ENCODE measurements at regions not wholly inside any gene's neighbourhood (a gene's known extent, or its start where the extent isn't known, plus 50 kb on each side); places are given as distances from the start of the nearest gene placed in this dataset.

GRCh38 chr13:34312578-34312977 lies 494.6 kb downstream of the RFC3 start:
- TF ChIP-seq, protein P1, sequence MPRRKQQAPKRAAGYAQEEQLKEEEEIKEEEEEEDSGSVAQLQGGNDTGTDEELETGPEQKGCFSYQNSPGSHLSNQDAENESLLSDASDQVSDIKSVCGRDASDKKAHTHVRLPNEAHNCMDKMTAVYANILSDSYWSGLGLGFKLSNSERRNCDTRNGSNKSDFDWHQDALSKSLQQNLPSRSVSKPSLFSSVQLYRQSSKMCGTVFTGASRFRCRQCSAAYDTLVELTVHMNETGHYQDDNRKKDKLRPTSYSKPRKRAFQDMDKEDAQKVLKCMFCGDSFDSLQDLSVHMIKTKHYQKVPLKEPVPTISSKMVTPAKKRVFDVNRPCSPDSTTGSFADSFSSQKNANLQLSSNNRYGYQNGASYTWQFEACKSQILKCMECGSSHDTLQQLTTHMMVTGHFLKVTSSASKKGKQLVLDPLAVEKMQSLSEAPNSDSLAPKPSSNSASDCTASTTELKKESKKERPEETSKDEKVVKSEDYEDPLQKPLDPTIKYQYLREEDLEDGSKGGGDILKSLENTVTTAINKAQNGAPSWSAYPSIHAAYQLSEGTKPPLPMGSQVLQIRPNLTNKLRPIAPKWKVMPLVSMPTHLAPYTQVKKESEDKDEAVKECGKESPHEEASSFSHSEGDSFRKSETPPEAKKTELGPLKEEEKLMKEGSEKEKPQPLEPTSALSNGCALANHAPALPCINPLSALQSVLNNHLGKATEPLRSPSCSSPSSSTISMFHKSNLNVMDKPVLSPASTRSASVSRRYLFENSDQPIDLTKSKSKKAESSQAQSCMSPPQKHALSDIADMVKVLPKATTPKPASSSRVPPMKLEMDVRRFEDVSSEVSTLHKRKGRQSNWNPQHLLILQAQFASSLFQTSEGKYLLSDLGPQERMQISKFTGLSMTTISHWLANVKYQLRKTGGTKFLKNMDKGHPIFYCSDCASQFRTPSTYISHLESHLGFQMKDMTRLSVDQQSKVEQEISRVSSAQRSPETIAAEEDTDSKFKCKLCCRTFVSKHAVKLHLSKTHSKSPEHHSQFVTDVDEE (CRISPR knock-in tag; IDR thresholded peaks at IDR 0.05): no peak
- no peak for TF ChIP-seq ZFP3 (CRISPR knock-in tag; IDR thresholded peaks at IDR 0.05)
- TF ChIP-seq, protein P2, sequence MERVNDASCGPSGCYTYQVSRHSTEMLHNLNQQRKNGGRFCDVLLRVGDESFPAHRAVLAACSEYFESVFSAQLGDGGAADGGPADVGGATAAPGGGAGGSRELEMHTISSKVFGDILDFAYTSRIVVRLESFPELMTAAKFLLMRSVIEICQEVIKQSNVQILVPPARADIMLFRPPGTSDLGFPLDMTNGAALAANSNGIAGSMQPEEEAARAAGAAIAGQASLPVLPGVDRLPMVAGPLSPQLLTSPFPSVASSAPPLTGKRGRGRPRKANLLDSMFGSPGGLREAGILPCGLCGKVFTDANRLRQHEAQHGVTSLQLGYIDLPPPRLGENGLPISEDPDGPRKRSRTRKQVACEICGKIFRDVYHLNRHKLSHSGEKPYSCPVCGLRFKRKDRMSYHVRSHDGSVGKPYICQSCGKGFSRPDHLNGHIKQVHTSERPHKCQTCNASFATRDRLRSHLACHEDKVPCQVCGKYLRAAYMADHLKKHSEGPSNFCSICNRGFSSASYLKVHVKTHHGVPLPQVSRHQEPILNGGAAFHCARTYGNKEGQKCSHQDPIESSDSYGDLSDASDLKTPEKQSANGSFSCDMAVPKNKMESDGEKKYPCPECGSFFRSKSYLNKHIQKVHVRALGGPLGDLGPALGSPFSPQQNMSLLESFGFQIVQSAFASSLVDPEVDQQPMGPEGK (CRISPR knock-in tag; IDR thresholded peaks at IDR 0.05; ENCODE audit: borderline replicate concordance): no peak
- TF ChIP-seq ARNTL (CRISPR knock-in tag; IDR thresholded peaks at IDR 0.05; ENCODE audit: borderline replicate concordance, low read depth): no peak
- no peak for TF ChIP-seq ZNF565 (CRISPR knock-in tag; conservative IDR thresholded peaks at IDR 0.05; ENCODE audit: low read depth)
- no peak for TF ChIP-seq ZC3H10 (CRISPR knock-in tag; IDR thresholded peaks at IDR 0.05)
- no peak for TF ChIP-seq TOX (CRISPR knock-in tag; IDR thresholded peaks at IDR 0.05; ENCODE audit: borderline replicate concordance)
- TF ChIP-seq GLIS3 (CRISPR knock-in tag; IDR thresholded peaks at IDR 0.05): no peak
- no peak for TF ChIP-seq ZNF8 (CRISPR knock-in tag; IDR thresholded peaks at IDR 0.05)
- TF ChIP-seq PPARA (CRISPR knock-in tag; IDR thresholded peaks at IDR 0.05; ENCODE audit: borderline replicate concordance): no peak
- no peak for TF ChIP-seq ISL1 (CRISPR knock-in tag; IDR thresholded peaks at IDR 0.05)
- TF ChIP-seq ESRRG (CRISPR knock-in tag; IDR thresholded peaks at IDR 0.05): no peak
- TF ChIP-seq ZFP30 (CRISPR knock-in tag; IDR thresholded peaks at IDR 0.05): no peak
- TF ChIP-seq, protein P3, sequence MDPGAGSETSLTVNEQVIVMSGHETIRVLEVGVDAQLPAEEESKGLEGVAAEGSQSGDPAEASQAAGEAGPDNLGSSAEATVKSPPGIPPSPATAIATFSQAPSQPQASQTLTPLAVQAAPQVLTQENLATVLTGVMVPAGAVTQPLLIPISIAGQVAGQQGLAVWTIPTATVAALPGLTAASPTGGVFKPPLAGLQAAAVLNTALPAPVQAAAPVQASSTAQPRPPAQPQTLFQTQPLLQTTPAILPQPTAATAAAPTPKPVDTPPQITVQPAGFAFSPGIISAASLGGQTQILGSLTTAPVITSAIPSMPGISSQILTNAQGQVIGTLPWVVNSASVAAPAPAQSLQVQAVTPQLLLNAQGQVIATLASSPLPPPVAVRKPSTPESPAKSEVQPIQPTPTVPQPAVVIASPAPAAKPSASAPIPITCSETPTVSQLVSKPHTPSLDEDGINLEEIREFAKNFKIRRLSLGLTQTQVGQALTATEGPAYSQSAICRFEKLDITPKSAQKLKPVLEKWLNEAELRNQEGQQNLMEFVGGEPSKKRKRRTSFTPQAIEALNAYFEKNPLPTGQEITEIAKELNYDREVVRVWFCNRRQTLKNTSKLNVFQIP (CRISPR knock-in tag; IDR thresholded peaks at IDR 0.05; ENCODE audit: borderline replicate concordance, low read depth): no peak

Measured in SK-N-SH treated with all-trans-retinoic acid at 6 μM for 48 hours (cell line).